HG03108 (cell line): ENCODE measurements at regions not wholly inside any gene's neighbourhood (a gene's known extent, or its start where the extent isn't known, plus 50 kb on each side); places are given as distances from the start of the nearest gene placed in this dataset.

Experiments
- ATAC-seq: cut with Tn5 transposase; IDR thresholded peaks from one replicate; pipeline ENCODE4 v1.9.1; 2021; ENCODE audit warnings: moderate library complexity; ENCODE audit not compliant: unreplicated experiment

DNA sequence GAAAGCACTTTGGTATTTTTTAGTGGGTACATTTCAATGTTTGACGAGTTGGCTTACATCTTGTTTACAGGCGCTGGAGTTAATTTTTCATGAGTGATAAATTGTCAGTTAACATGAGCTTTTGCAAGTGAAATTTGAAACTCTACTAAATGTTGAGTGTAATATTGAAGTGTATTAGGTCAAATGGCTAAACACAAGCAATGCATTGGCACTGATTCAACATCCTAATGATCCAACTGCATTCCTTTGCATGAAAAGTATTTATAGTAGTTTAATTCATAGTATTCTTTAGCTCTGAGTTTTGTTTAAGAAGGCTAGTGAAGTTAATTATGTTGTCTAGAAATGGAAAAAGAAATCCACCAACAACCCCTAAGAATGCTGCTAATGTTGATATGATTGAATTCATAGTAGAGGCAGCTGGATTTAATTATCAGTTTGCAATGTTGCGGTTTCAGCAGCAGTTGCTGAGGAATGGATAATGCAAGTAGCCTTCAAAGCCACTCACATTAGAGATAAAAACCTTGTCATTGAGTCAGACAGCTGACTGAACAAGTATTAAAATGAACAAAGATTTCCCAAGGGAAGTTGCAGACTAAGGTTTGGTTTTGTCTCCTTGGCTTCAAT lies 245.6 kb upstream of the GOLIM4 start:
- no peak for ATAC-seq

DNA sequence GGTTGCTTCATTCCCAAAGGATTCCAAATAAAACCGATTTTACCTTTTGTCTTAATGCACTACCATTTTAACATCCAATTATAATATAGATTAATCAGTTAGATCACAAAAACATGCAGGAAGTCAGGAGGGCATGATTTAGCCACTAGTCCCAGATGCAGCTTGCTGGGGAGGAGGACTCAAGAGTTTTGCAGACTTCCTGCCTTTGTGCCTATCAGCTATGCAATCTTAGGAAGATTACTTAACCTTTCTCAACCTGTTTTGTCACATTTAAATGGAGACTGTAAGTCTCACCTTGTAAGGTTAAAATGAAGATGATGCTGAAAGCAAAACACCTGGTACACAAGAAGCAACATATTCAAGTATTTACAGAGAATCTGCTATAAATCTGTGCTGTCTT lies 242.4 kb upstream of the GOLIM4 start:
- ATAC-seq: no peak

DNA sequence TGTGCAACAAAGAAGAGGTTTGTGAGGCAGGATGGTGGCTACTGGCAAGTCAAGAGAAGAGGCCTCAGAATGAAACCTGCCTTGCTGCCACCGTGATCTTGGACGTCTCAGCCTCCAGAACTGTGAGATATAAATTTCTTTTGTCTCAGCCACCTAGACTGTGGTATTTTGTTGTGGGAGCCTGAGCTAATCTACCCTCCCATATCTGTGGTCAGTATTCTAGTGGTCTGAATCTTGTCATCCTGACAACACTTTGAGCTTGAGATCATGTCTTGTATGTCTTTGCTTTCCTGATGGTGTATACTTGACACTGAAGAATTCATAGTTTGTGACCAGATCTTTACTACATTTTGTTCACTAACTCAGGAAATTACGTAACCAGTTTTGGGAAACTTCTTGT lies 240.6 kb upstream of the GOLIM4 start:
- no peak for ATAC-seq

DNA sequence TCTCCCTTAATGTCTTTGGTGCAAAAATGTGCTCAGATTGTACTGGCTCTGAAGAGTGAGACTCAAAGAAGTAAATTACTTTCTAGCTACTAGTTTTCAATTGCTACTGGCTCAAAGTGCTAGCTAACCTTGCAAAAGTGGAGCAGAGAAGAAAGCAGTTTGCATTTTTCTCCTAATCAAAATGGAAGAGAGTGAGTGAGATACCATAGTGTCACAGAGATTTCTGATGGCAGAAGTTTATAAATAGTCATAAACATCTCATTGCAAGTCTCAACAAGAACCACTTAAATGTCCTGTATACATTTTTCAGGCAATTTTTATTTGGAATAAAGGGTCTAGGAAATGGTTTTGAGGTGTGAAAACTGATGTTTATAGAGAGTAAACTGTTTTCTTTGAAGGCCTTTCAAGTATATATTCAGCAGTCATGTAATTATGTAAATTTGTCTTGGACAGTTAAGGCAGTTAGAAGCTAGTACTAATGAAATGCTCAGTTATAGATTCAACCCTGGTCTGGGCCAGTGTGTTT lies 237.7 kb upstream of the GOLIM4 start:
- ATAC-seq: no peak

DNA sequence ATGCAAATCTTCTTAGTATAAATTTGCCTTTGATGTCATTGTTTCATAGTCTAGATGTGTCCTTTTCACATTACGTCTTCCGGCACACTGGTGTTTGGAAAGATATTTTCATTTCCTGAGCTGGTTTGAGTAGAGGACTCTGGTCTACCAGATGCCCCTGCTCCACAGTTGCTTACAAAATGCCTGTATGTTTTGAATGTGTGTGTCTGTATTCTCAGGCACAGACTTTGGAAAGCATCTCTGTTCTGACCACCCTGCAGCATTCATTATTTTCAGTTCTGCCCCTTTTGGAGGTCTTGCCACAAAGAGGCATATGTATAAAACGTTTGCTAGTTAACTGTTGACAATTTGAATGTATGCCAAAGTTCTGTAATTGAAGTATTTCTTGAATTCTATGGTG lies 236.0 kb upstream of the GOLIM4 start:
- no peak for ATAC-seq

DNA sequence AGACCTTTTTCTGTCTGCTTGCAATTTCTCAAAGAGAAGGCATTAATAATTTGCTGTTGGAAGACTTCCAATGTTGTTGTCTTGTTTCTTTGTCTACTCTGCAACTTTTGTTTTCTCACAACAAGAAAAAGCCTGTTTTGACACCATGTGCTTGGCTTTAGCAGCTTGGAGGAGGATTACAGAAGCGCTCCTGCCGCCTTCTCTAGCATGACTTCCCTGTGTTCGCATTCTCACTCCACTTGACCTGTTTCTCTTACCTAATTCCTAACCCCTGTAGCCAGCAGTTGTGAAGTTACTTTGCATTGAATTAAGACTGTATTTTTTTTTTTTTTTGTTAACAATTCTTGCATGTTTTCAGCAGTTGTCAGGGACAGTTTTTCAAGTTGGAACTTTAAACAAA lies 235.3 kb upstream of the GOLIM4 start:
- ATAC-seq: no peak

DNA sequence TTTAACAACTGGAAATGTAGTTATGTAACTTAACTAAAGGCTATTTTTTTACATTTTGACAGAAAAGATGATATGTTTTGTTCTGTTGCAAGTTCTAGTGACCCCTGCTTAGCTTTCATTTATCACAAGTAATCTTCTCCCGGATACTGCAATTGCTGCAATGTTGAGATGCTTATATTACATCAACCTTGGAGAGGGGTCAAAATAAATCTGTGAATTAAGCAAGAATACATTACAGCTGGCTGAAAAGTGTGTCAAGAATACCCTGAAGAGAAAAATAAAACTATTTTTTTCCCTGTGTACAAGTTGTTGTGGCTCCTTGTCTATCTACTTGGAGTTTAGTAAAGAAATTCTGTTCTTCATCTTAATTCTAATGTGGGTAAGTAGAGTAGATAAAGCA lies 232.1 kb upstream of the GOLIM4 start:
- ATAC-seq: no peak

DNA sequence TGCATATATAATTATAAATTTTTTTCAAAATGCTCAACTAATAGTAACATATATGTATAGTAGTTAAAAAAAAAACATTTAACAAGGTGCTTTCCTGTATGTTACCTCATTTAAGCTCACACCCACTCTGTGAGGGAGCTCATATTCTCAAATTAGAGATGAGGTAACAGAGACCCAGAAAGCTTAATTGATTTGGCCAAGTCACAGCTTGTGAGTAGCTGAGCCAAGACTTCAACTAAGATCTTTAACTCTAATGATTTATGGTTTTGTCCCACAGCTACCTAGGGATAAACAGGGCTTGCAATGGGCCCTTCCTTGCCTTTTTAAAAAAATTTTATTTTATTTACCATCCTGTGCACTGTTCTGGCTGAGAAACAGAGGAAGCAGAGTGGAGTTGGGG lies 230.0 kb upstream of the GOLIM4 start:
- no peak for ATAC-seq

DNA sequence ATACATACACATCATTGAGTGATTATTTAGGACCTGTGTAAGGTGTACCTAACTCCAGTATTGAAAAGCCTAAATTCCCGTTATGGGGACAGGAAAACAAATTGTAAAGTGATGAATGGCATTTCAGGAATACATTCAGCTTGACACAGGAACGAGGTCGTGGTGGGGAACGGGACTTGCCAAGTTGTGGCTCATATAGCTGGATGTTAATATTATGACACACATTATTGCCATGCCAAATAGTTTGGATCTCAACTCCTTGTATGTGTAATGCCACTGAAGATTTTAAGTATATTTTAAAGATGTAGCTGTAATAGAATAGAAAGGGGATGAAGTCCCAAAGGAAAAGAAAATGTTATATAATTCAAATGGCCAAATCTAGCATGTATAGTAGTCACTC lies 227.2 kb upstream of the GOLIM4 start:
- no peak for ATAC-seq

DNA sequence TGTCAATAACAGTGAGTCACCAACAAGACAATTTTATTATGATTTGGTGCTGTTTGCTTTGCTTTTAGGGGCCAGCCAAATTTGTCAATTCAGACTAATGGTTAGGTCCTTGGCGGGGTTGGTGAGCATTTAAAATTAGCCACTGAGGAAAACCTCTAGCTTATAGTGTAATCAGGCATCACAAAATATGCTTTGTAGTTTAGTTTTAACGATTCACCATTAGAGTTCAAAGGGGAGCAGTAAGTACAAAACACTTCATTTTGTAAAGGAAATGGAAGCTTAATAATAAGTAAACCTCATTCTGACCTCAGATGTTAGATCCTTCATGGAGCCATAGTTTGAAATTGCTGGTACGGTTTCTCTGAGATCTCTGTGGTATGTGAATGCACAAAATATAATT lies 218.4 kb upstream of the GOLIM4 start:
- no peak for ATAC-seq

DNA sequence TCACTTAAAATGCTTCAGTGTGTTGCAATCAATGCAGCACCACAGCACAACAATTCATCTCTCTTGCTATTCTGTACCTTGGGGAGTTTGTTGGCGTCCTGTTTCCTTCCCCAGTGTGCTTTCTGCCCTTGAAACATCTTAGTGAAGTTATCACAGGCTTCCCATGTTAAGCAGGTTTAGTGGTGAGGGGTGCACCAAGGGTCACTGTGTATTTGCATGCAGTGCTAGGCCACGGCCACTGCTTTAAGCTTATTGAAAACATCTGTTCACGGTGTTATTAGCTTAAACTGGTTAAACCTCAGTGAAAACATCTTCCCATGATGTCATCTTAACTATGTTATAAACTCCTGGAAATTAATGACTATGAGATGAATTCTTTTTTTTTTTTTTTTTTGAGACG lies 217.3 kb upstream of the GOLIM4 start:
- ATAC-seq: no peak

DNA sequence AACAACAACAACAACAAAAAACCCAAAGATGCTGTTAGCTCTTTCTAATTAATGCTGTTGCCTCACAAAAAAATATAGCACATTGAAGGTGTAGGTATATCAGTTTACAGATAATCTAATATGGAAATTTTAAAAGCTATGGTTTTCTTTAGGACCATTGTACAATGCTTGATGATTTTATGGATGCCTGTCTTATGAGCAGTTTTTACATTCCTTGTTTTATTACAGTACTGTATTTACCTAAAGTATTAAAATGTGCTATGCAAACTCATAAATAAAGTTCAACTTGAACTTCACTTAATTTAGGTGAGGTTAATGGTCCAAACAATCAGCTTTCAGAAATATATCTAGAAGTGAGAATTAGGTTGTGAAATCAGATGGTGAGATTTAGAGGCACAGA lies 212.2 kb upstream of the GOLIM4 start:
- no peak for ATAC-seq

DNA sequence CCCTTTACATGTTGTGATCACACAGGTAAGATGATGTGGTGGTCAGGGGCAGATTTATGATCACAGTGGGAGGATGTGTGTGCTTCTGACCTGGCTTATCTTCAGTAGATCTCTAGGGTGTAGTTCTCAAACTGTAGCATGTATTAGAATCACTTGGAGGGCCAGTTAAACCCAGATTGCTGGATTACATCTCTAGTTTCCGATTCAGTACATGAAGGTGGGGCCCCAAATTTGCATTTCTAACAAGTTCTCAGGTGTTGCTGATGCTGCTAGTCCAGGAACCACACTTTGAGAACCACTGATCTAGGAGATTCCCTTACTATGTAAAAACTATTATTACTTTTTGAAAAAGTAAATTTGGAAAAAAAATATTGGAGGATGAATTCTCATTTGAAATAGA lies 199.3 kb upstream of the GOLIM4 start:
- ATAC-seq: no peak

DNA sequence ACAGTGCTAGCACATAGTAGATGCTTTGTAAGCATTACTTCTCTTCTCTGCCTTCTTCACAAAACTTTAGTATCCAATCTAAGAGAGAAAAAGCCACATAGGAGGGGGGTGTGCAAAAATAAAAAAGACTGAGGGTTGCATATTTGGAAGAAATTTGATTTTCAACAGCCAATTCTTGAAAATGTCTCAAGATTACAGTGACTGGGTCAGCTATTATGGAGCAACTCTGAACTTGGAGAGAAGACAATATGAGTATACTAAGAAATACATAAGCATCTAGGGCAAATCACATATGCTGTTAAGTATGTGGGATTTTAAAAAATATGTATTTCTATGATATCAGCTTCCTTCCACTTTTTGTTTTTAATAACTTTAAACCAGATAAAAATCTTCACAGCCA lies 196.6 kb upstream of the GOLIM4 start:
- ATAC-seq: no peak

DNA sequence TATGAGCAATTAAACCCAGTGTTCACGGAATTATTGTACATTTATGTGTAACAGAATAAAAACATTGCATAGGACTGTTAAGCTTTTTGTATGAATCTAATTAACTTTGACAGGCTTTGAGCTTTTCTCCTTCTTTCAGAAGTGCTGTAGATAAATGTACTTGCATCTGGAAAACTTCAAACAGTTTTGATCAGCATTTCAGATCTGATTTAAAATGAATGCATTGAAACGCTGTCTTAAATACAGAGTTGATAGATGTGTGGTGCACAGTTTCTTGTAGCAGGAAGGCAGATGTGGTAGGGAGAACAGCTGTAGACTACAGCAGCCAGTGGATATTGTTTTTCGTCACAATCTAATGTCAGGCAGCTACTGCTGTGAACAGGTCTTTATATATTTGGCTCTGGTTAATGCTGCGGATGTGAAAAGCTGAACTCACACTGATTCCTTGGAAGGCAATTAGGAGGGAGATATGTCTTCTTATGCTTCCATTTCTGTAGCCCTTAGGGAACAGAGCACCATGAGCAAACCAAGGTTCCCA lies 193.8 kb upstream of the GOLIM4 start:
- ATAC-seq: no peak

DNA sequence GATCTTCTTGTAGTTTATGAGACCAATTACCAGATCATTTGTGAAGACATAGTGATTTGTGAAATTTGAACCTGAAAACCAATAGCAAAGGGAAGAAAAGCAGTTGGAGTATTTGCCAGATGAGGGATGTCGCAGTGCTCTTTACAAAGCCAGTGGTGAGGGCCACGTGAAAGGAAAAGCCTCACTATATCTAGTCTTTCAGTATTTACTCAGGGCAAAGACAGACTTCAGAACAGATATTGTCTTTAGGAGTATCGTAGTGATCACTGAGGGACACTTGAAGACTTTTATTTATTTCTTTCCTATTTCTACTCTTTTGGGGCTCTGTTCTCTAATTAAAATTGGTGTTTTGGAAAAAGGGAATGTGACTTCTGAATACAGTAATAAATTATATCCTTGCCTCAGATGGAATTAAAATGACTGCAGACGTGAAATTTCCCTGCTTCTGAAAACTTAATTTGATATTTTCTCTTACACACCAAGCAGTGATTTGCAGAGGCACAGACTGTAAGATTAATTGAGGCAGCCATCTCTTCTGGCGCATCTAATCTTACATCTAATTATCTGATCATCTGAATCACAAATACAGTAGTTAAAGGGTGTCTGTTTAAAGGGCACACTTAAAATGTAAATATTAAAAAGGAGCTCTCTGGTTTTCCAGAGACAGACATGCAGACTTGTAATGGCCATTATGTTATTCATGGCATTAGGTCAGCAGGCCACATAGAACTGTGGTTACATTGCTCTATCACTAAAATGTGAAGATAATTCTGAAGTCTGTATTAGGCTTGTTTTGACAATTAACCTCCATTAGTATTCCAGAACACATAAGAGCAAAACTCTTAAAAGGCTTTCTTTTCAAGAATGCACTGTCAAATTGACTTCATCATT lies 193.0 kb upstream of the GOLIM4 start:
- no peak for ATAC-seq

DNA sequence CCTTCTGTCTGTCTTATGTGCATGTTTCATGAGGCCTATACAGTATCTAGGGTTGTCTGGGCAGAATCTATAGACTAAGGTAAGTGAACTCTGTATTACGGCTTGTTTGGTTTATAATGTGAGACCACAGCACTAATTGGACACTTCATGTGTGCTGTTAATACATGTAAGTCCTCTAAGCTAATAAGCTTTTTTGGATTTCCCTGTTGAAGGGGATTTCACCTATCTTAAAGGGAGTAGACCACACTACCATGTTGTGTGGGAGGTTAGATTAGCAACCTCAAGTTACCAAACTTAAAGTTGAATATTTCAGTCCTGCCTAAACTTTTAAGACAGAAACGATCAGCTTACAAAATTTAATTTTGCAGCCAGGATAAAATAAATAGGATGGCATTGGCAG lies 189.8 kb upstream of the GOLIM4 start:
- no peak for ATAC-seq

DNA sequence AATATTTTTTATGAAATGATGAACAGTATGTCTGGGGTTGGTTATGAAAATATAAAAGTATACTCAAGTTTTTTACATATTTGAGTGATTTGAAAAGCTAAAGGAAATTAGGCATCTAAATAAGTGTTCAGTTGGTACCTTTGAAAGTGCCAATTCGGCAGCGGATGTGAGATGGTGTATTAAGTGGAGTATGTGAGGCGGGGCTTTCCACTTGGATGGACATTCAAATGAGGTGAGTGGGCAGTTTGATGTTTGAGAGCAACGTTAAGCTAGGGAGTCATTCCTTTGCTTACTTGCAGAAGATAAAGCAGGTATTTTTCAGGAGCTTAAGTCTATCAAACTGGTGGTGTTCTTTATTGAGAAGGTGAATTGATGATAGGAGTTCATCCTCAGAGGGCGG lies 189.0 kb upstream of the GOLIM4 start:
- no peak for ATAC-seq

DNA sequence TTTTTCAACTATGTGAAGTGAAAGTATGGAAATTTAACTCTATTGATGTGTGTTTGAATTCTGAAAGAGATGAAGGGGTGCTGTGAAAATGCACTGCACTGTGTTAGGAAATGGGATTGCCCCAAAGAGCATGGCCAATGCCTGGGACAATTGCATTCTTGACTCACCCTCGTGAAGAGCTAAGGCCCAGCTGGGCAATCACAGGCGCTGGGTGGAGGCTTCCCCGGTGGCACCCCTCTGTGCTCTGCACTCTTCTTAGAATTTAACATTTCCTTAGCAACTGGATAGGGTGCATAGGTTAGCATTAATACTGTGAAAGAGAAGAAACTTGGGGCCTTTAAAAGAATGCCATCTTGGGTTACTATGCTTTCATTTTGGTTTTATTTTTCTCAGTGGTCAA lies 179.9 kb upstream of the GOLIM4 start:
- ATAC-seq: no peak

DNA sequence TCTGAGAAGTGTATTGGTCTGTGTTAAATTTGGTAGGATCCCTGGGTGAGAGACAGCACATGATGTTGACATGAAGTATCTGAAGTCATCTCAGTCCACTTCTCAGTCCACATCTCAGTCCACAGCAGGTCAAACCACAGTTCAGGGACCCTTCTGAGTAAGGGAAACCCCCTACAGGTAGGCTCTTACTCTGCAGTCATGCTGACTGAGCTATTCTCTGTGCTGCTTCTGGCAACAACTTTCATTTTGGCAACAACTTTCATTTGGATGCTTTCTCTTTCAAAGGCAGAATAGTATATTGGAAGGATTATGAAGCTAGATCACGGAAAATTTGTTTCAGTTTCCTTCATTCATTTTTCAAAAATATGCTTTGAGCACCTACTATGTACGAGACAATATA lies 178.2 kb upstream of the GOLIM4 start:
- ATAC-seq: peak; percentile 59

DNA sequence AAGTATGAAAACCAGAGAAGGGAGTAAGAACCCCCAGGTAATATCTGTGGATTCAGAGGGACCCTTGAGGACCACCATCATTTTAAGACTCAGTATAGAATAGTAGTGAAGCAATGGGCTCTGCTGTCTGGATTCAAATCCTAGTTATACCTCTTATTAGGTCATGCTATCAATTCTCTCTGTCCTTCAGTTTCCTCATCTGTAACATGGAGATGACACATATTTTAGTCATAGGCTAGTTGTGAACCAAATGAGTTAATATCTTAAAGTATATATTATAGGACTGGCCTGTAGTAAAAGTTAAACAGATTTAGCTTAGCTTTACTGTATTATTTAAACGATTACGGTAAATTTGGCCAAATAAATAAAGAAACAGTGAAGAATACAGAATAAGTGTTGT lies 177.3 kb upstream of the GOLIM4 start:
- ATAC-seq: no peak

DNA sequence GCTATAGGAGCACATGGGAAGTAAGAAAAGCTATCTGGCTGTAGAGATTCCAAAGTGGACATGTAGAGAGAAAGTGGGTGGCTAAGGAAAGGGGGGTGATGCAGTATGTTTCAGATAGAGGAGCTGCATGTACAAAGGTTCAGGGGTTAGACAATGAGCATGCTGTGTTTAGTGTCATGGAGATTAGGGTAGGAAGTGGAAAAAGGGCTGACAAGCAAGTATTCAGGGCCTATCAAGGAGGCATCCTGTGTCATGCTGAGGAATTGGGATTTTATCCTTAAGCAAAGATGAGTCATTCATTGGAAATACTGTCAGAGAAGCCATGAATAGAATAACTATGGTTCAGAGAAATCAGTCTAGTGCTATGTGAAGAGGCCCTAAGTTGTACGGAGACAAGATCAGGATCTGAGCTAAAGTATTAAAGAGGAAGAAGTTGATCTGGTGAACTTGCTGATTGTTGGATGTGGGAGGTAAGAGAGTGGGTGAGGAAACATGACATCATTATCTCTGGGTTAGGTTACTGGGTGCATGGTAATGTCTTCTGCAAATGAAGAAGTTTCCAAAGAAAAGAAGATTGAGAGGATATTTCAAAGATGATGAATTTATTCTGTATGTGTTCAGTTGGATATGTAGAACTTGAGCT lies 176.7 kb upstream of the GOLIM4 start:
- ATAC-seq: no peak
